Esophagus muscularis mucosa (tissue), 4 donors: ENCODE measurements at regions not wholly inside any gene's neighbourhood (a gene's known extent, or its start where the extent isn't known, plus 50 kb on each side); places are given as distances from the start of the nearest gene placed in this dataset.

Source experiments
- DNase-seq: peaks from one replicate; pipeline ENCODE4 v3.0.0-alpha.2; 2017; ENCODE audit errors: extremely low spot score
- H3K27ac ChIP-seq, 4 donors: fragments of 200-600 bp; sonication (generic); replicated peaks in 1 of 4; 1 replicate in 3 of 4; 2 replicates in 1 of 4; pipeline ENCODE4 v1.5.1; 2016 to 2019; ENCODE audit warnings: mild to moderate bottlenecking in 1 of 4
- H3K27me3 ChIP-seq, 4 donors: fragments of 200-600 bp; sonication (generic); one replicate each; pipeline versions ENCODE4 v1.5.1 to v1.6.0; 2016 to 2019
- H3K36me3 ChIP-seq, 4 donors: fragments of 200-600 bp; sonication (generic); one replicate each; pipeline ENCODE4 v1.5.1; 2016 to 2019
- H3K4me1 ChIP-seq, 4 donors: fragments of 200-600 bp; sonication (generic); one replicate each; pipeline ENCODE4 v1.5.1; 2016 to 2019
- H3K4me3 ChIP-seq, 4 donors: fragments of 200-600 bp; sonication (generic); 1 replicate in 2 of 4; 2 replicates in 2 of 4; pipeline ENCODE4 v1.5.1; 2016 to 2019; ENCODE audit warnings: mild to moderate bottlenecking in 4 of 4, moderate library complexity in 1 of 4
- H3K9me3 ChIP-seq, 4 donors: fragments of 200-600 bp; sonication (generic); 1 replicate in 3 of 4; 2 replicates in 1 of 4; pipeline ENCODE4 v1.5.1; 2016 to 2019
- CTCF ChIP-seq, 3 experiments: fragments of 200-600 bp in 2 of 3; fragments of 450-650 bp in 1 of 3; sonication (generic) in 2 of 3; IDR thresholded peaks; one replicate each; pipeline ENCODE4 v1.5.1; 2017 to 2019; ENCODE audit warnings: antibody characterized with exemption in 3 of 3, mild to moderate bottlenecking in 2 of 3, moderate library complexity in 1 of 3
- EP300 ChIP-seq: sonication (generic); formaldehyde crosslinking; IDR thresholded peaks from one replicate; pipeline ENCODE4 v1.6.1; 2017; ENCODE audit warnings: antibody characterized with exemption
- POLR2A ChIP-seq: fragments of 450-650 bp; IDR thresholded peaks from one replicate; pipeline ENCODE4 v1.6.1; 2017; ENCODE audit warnings: antibody characterized with exemption, moderate library complexity, mild to moderate bottlenecking, low read depth
- POLR2AphosphoS5 ChIP-seq, 2 donors: sonication (generic); formaldehyde crosslinking; IDR thresholded peaks; one replicate each; pipeline ENCODE4 v1.6.1; 2017; ENCODE audit warnings: antibody characterized with exemption in 2 of 2
- WGBS: methylation state at CpG from one replicate; pipeline ENCODE4 v1.1.5; 2018; 5-methylcytosine and 5-hydroxymethylcytosine counted together
- intact Hi-C: fragments of 100-400 bp; cut with DNase I; formaldehyde crosslinking; loops from one replicate; pipeline ENCODE4 v1.15.1; 2023

GRCh38 chr13:109309625-109310363 is 476.6 kb downstream of the IRS2 start:
- no peak overlapping the region for H3K4me3 ChIP-seq
- DNase-seq = no peak
- intact Hi-C loops = no loop called here
- 84% methylated on average over 12 of the region's 12 CpGs for WGBS
- no peaks in the 10 kb centered on the region for H3K9me3 ChIP-seq
- TF ChIP-seq POLR2AphosphoS5 (IDR thresholded peaks at IDR 0.05) (no peak), CTCF (IDR thresholded peaks at IDR 0.05) (no peak), EP300 (no peak), POLR2A (no peak)
- no peaks in the 10 kb centered on the region for H3K4me1 ChIP-seq
- no peaks in the 10 kb centered on the region for H3K27me3 ChIP-seq
- H3K36me3 ChIP-seq = no peaks in the 10 kb centered on the region
- H3K27ac ChIP-seq = no peak overlapping the region

GRCh38 chr13:109307027-109307426 is 479.4 kb downstream of the IRS2 start:
- Histone ChIP-seq H3K27ac (no peak overlapping the region), H3K36me3 (no peaks in the 10 kb centered on the region), H3K4me3 (no peak overlapping the region), H3K9me3 (no peaks in the 10 kb centered on the region), H3K27me3 (no peaks in the 10 kb centered on the region), H3K4me1 (no peaks in the 10 kb centered on the region)
- TF ChIP-seq POLR2AphosphoS5 (IDR thresholded peaks at IDR 0.05) = no peak
- no peak for TF ChIP-seq CTCF (IDR thresholded peaks at IDR 0.05)
- TF ChIP-seq EP300 = no peak
- no peak for TF ChIP-seq POLR2A
- intact Hi-C loops = no loop called here
- 86% methylated on average over 6 of the region's 6 CpGs for WGBS
- no peak for DNase-seq

- no peak for TF ChIP-seq EP300
- no peak for TF ChIP-seq CTCF (IDR thresholded peaks at IDR 0.05)
- no peak for TF ChIP-seq POLR2AphosphoS5 (IDR thresholded peaks at IDR 0.05)
- TF ChIP-seq POLR2A = no peak
- no peak overlapping the region for H3K4me3 ChIP-seq
- 81% methylated on average over 5 of the region's 5 CpGs for WGBS
- H3K4me1 ChIP-seq = no peaks in the 10 kb centered on the region
- no peaks in the 10 kb centered on the region for H3K27me3 ChIP-seq
- no peaks in the 10 kb centered on the region for H3K9me3 ChIP-seq
- no peaks in the 10 kb centered on the region for H3K36me3 ChIP-seq
- H3K27ac ChIP-seq = no peak overlapping the region
- intact Hi-C loops = no loop called here
- DNase-seq = no peak
These were observed 484.7 kb downstream of the IRS2 start for GRCh38 chr13:109301726-109302125.

DNA sequence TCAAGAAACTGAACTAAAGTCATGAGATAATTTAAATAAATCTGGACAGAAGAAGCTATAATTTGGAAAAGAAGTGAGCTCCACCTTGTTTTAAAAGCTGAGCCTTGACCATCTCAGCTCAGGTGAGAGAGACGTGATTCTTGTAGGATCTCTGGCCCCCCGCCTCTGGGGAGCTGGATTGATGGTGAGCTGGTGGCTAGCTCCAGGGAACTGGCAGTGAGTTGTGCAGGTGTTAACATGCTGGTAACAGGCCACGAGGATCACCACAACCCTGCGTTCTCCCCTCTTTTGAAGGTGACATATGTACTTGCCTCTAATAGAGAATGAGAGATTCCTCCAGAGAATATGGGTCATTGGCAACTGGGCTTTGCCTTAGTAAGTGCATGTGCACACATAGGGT is 485.1 kb downstream of the IRS2 start:
- no peaks in the 10 kb centered on the region for H3K9me3 ChIP-seq
- H3K4me3 ChIP-seq = no peak overlapping the region
- H3K4me1 ChIP-seq = no peaks in the 10 kb centered on the region
- H3K36me3 ChIP-seq = no peaks in the 10 kb centered on the region
- no peak for DNase-seq
- H3K27ac ChIP-seq = no peak overlapping the region
- H3K27me3 ChIP-seq = no peaks in the 10 kb centered on the region
- 78% methylated on average over 4 of the region's 4 CpGs for WGBS
- no peak for TF ChIP-seq CTCF (IDR thresholded peaks at IDR 0.05)
- no peak for TF ChIP-seq POLR2A
- TF ChIP-seq EP300 = no peak
- no peak for TF ChIP-seq POLR2AphosphoS5 (IDR thresholded peaks at IDR 0.05)
- intact Hi-C loops = no loop called here

- Histone ChIP-seq H3K9me3 (no peaks in the 10 kb centered on the region), H3K27ac (no peak overlapping the region), H3K36me3 (no peaks in the 10 kb centered on the region), H3K4me1 (no peaks in the 10 kb centered on the region), H3K4me3 (no peak overlapping the region), H3K27me3 (no peaks in the 10 kb centered on the region)
- intact Hi-C loops = no loop called here
- no peak for DNase-seq
- TF ChIP-seq EP300 (no peak), POLR2A (no peak), POLR2AphosphoS5 (IDR thresholded peaks at IDR 0.05) (no peak), CTCF (IDR thresholded peaks at IDR 0.05) (no peak)
- WGBS = 88% methylated on average over 2 of the region's 2 CpGs
These were observed 488.8 kb downstream of the IRS2 start for GRCh38 chr13:109297628-109298027.
